HL-60/S4 treated with phorbol 12-myristate 13-acetate at 8.2 ng/mL for 4 days and 3 days (cell line): ENCODE measurements at regions not wholly inside any gene's neighbourhood (a gene's known extent, or its start where the extent isn't known, plus 50 kb on each side); places are given as distances from the start of the nearest gene placed in this dataset.

ENCODE experiments used
- in situ Hi-C: fragments of 300-500 bp; cut with MboI; formaldehyde crosslinking; loops from 2 replicates; pipeline ENCODE4 v1.15.0; 2022; ENCODE audit warnings: low sequenced_read_pairs

DNA sequence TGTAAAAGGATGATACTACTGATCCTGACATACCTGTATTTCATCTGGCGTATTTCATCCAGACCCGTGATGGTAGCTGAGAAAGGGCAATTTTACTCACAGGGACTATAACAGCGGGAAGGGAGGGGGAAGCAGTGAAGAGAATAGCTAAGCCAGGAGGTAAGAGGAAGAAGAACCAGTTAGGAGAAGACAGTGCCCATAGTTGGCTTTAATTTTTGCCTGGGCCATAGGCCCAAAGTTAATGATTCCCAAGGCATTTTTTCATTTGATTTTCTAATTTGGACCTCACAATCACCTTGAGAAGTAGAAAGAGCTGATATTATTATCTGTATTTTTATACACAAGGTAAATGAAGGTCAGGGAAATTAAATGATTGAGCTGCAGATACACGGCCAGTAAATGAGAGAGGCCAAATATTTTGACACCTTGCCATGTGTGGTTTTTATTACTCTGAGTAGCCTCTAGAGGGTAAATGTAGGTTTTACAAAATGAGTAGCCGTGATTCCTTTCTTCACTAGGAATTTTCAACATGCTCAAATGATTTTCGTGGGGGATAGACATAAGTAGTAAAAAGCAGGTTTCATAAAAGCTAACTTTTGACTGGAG lies 382.2 kb downstream of the FUT8 start:
- in situ Hi-C loops, result no loop called here

DNA sequence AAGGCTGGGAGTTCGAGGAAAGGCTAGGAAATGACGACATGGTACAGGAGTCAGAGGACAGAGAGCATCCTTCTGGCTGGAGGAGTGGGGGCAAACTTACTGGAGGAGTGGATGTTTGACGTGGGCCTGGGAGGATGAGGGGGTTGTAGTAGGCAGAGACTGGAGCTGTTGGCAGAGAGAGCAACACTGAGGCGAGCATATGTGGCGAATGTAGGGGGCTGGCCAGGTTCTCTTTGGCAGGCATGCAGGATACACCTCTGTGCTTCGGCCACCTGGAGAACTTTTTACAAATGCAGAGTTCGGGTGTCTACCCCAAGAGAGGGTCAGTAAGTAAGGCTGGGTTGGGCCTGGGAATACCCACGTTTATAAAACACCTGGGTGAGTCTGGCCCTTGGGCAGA lies 385.7 kb downstream of the FUT8 start:
- in situ Hi-C loops, result no loop called here

DNA sequence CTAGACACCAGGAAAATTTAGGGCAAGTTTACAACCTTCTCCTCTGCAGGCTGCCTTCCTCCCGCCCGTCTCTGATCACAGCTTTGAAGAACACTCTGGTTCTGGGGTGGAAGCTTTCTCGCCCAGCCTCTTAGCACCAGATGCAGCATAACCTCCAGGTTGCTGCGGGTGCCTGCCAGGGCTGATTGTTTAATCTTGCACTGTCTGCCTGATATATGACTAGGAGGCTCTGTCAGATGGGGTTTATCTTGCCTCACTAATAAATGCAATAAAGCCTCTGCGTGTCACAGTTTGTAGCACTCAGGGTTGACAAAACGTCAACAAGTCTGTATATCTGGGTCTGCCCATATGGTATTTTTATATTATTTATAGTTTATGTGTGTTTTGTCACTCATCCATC lies 388.2 kb downstream of the FUT8 start:
- in situ Hi-C loops, result no loop called here

DNA sequence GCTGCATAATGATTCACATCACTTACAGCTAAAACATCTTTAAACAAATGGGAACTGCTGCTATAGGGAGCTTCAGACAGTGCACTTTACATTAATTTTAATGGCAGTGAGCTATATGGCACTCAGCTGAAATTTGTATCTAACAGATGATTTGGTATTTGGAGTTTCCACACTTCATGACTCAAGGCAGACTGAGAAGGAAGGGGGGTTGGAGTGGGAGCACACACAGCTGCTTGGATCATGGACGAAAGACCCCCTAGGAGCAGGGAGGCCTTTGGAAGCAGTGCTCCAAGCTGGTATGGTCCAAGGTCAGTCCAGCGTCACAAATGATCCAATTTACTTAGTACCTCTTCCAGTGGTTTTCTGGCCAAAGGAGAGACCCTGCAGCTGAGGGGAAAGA lies 389.7 kb downstream of the FUT8 start:
- in situ Hi-C loops, result no loop called here

DNA sequence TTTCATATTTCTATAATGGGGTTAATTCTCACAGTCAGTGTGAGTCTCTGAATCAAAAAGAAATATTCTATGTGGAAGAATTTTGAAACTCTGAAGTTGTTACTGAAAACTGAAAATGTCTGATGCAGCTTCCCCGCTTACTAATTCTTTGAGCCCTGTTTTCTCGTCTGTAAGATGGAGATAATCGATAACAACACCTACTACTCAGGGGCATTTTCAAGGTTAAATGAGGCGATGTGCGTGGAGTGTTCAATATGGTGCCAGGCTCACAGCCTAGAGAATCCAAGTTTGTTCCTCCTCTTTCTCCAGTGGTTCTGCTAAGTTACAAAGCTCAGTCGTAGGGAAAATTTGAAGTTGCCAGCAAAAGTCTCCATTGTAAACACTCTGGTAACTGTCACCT lies 391.4 kb downstream of the FUT8 start:
- in situ Hi-C loops, result no loop called here

DNA sequence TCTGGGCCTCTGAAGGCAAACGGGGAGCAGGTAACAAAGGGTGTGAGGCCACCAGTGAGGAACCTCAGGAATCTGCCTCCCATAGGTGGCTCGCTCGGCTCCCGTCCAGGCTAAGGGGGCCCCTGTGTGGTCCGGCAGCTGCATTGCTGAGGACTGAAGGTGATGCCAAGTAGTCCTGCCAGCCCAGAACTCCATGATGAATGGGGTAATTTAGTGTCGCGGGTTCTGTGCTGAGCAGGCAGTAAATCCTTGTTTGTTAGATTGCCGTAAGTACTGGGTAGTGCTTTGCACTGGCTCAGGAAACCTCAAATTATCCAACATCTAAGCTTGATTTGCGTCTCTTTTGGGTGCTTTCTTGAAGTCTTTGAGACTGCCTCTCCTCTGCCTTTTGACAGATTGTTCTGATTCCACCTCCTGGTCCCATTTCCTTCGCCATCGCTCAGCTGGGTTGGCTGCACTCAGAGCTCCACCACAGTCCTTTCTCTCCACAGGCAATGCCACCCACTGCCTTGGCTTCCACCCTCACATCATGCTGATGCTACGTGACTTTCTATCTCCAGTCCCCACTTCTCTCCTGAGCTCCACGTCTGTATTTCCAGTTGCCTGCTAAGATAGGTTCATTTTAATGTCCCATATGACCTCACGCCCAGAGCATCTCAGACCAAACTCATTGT lies 392.0 kb downstream of the FUT8 start:
- in situ Hi-C loops, result no loop called here

DNA sequence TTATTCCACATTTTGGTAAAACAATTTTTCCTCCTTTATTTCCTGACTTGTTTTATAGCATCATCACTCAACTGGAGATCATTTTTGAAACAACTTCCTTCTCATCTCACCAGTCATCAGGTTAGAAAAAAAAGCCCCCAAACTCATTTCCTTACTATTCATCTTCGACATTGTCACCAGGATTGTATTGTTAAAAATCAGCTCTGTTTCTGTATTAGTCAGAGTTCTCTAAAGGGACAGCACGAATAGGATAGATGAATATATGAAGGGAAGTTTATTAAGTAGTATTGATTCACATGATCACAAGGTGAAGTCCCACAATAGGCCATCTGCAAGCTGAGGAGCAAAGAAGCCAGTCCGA lies 392.6 kb downstream of the FUT8 start:
- in situ Hi-C loops, result no loop called here

DNA sequence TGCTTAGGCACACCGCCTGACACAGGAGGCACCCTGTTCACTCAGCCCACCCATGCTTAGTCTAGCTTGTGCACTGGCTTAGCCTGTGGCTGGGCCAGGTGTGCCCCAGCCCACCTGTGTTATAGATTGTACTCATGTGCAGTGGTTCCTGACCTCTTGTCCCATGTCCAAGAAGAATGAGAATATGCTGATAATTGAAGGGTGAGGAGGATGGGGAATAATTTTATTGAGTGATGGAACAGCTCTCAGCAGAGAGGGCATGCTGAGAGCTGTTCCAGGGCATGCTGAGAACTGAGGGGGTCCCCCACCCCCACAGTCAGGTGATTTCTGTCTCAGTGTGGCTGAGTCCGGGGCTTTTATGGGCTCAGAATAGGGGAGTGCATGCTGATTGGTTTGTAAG lies 395.9 kb downstream of the FUT8 start:
- in situ Hi-C loops, result no loop called here

DNA sequence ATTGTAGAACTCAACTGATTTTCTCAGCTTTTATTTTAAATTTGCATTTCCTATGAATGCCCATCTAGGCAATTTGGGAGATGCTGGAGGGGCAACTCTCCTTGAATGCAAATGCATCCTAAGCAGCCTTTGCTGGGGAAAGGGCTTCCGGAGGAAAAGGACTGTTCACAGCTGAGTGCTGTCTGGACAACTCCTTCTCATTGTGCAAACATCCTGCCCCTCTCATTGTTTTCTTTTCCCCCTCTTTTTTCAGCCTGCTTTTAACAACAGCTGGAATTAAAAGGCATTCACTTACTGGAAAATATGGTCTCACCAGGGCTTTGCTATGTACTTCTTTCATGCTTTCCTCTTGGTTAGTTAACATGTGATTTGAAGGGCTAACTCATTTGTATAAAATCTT lies 397.8 kb downstream of the FUT8 start:
- in situ Hi-C loops, result no loop called here

DNA sequence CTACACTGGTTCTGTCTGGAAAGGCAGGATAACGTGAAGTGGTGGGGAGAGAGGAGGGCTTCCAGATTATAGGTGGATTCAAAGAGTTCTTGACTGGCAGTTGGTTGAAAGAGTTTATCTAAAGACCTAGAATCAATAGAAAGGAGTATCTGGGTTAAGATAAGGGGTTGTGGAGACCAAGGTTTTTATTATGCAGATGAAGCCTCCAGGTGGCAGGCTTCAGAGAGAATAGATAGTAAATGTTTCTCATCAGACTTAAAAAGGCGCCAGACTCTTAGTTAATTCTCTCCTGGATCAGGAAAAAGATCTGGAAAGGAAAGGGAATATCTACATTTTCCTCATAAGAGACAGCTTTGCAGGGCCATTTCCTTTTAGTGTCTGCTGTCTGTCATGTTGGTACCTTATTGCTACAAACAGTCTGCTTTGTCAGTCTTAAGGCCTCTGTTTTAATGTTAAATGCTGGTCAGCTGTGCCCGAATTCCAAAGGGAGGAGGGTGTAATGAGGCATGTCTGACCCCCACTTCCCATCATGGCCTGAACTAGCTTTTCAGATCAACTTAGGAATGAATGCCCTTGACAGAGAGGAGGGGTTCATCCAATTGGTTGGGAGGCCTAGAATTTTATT lies 401.3 kb downstream of the FUT8 start:
- in situ Hi-C loops, result no loop called here

DNA sequence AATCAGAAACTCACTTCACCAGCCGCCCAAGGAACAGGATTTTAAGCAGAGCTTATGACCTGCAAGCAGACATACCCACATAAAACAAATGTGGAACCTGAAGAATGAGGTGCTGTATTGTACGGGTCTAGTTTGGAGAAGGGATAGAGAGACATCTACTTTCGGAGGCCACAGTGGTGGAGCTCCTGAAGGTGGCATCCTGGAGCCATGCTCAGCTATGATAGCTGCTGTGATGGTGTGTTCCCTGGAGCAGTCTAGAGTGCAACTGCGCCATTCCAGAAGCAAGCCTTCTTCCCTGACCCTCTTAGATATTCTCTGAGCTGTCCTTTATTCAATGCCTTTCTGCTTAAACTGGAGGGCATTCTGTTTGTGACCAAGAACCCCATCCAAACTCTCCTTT lies 402.6 kb downstream of the FUT8 start:
- in situ Hi-C loops, result no loop called here

DNA sequence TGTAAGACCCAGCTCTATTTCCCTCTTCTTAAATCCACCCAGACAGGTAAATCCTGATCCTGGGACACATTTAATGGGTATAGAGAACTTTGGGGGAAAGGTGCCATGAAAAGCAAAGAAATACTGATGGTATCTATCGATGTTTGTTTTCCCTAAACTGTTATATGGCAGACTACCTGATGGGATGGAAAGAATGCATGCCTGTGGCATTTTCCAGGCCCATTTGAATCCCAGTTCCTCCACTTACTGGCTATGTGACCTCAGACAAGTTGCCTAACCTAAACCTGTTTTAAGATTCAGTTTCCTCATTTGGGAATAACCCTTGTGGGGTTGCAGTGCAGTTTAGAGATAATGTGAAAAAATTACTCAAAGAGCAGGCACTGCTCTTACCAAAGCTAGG lies 404.5 kb downstream of the FUT8 start:
- in situ Hi-C loops, result no loop called here

DNA sequence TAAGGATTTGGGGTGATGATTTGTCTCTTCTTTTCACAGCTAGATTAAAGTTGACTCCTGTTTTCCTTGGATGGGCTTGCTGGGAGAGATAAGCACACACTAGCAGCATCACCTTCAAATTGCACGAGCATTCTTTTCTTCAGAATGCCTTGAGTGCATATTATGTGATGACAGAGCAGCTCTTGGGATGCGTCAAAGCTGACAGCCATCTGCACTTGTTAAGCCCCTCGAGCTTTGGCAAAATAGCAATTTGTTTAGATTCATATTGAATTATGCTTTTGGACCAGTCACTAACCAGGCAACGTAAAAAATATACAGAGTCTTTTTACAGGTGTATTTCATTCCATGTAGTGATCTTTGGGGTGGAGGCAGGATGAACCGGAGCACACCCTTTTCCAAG lies 407.0 kb downstream of the FUT8 start:
- in situ Hi-C loops, result no loop called here

DNA sequence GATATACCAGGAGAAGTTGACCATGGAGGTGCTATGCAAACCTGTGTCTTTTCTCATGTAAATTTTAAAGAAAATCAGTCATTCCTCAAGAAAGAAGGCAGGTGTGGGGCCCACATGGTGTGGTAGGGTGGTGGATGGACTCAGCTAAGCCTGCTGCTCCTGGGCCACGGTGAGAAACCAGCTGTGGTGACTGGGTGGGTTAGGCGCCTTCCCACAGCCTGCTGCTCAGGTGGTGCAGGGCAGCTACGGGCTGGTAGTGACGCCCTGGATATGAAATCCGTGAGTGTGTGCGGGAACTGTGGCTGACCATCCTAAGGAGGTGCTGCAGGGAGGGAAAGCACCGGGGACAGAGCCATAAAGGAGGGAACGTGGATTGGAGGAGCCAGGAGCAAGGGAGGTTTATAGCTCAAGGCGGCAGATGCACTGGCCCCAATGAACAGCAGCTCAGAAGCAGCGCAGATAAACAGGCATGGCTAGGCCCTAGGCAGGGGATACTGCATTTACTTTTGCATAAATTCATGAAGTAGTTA lies 408.8 kb downstream of the FUT8 start:
- in situ Hi-C loops, result no loop called here

DNA sequence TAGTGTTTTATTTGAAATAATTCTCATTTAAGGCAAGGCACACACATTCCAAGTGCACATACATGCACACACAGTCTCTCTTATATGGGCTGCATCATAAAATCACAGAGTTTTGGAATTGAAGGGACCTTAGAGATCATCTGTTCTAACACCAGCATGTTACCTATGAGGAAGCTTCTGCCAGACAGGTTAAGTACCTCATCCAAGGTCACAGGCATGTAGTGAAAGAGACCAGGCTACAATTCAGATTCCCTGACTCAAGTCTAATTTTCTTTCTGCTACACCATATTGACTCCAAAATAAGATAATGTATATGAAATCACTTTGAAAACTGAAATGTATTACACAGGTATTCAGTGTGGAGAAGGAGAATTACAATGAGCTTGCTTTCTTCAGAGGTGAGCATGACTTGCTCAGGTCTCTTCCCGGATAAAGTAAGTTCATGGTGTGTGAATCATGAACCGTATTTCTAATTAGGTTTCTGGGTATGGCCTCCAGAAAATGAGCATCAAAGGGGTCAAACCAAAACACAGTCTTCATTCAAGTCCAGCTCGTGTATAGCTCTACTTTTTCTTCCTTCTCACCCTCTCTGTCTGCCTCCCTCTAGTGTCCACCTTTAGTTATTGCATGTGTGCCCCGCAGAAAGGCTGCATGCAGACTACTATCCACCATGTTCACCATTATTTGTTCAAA lies 411.9 kb downstream of the FUT8 start:
- in situ Hi-C loops, result no loop called here

DNA sequence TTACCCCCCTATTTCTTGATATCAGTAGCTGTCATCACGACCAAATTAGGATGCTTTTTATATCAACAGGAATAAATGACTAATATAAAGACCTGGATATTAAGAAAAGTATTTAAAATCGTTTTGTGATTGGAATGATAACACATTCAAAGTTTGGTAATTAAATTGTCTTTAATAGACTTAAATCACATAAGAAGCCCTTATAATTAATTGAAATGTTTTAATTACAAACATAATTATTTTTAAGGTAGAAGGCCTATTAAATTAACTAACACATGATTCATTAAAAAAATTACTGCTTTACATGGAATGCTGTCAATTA lies 412.4 kb downstream of the FUT8 start:
- in situ Hi-C loops, result no loop called here

DNA sequence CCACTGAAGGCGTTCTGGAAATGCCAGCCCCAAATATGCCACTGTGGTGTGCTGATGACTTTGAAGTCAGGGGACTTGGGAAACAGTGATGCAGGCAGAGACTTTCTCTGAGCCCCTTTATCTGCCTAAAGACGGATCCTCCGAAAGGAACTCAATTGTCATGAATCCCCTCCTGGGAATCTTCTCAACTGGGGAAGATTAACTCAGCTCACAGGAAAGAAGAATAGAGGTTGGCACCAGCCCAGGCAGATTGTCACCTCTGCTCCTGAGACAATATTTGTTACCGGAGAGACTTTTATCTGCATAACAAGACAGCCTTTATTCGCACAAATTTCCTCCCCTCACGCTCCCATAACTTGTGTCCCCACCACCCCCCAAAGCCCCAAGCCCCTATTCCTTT lies 414.4 kb downstream of the FUT8 start:
- in situ Hi-C loops, result no loop called here

DNA sequence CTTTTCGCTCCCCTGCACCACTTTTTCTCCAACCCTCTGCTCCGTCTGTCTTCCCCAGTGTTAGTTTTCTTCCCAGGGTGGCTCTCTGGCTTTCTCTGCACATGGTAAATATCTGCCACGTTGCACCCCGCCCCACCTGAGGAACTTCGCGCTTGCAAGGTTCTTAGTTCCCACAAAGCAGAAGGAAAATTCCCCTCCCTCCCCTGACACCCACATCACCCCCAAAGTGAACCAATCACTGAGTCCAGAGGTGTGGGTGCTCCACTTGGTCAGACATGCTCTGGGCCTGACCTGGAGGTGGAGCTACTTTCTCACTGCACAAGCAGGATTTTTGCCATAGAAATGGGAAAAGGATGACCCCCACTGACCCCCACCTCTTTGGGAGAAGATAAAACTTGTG lies 415.0 kb downstream of the FUT8 start:
- in situ Hi-C loops, result no loop called here

DNA sequence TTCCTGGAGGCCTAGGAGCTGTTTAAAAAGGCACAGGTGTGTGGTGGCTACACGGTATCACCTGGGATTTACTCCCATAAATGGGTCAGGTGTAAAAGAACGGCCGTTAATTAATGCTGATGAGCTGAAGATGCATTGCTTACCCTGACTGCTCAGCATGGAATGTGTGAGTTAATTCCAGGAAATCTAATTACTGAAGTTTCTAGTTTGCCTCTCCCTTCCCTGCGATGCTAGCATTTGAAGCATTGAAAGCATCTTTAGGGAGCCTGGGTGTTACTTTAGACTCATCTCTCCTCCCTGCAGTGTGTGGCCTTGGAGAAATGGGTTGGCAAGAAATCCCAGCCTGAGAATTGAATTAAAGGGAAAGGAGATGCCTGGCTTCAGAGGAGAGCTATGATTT lies 415.9 kb downstream of the FUT8 start:
- in situ Hi-C loops, result no loop called here

DNA sequence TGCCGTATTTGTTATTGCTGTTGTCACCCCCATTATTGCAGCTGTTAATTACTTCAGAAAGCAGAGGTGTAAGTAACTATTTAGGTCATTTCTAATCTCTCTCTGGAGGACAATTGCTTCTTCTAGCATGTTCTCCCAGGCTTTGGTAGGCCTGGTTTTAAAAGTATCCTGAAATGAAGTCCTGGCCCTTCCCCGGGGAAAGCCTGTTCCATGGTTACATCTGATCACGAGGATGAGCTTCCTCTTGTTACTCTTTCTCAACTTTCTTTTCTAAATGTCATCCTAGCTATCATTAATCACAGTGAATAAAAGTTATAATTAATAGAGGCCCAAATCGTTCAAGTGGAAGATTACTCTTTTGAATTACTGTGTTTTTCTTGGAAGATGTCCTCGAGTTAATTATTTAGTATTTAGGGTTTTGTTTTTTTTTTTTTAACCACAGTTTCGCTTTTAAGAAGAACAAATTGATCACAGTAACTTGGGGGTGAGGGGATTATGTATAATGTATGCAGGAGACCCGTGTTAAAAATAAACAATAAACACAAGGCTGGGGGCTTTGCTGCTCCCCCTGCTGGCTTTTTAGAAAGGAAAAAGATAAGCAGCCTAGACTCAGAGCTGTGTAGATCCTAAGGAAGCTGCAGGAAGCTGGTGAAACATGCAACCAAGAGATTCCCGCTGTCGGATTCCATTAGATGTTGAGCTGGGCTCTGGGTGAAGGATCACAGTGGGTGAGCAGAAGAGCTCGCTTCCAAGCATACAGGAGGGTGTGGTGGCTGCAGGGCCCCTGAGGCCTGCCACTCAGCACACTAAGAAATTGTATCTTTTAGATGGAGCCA lies 420.1 kb downstream of the FUT8 start:
- in situ Hi-C loops, result no loop called here

DNA sequence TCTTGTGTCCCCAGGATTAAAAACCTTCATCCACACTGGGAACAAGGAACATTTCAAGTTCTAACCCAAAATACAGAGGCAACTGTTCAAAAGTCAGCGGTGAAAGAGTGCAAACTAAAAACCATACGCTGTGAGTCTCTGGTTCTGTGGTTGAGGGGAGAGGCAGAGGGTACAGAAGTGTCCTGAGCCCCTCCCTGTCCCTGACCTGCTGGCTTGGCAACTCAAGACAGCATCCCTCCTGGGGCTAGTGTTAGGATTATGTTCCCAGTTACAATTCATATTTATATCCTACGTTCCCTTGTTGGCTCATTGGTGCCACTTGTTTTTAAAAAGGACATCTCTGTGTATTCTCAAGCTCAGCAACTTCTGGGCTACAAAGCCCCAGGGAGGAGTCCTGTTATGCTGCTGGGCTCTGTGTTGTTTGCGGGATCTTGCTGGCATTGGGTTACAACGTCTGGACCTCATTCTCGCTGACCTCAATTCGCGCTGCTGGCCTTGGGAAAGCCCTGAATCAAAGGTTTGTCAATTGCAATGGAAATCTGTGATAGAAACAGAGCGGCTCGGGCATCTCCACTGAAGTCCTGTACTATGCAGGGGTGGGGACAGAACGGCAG lies 420.8 kb downstream of the FUT8 start:
- in situ Hi-C loops, result no loop called here
